ENCODE measurements at regions not wholly inside any gene's neighbourhood (a gene's known extent, or its start where the extent isn't known, plus 50 kb on each side); places are given as distances from the start of the nearest gene placed in this dataset.

DNA sequence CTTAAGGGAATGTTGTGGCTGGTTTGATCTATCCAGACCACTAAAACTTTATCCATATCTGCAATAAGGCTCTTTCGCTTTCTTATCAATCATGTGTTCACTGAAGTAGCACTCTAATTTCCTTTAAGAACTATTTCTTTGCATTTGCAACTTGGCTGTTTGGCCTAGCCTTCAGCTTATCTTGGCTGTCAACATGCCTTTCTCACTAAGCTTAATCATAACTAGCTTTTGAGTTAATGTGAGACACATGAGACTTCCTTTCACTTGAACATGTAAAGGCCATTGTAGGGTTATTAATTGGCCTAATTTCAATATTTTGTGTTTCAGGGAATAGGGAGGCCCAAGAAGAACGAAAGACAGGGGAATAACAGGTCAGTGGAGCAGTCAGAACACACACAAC, 124.7 kb downstream of the TNFSF18 start:
- Mint-ChIP-seq H3K36me3 (ENCODE audit: insufficient read depth in 1 of 3, low read depth in 3 of 3) (no peaks in the 10 kb centered on the region), H3K4me1 (no peaks in the 10 kb centered on the region), H3K4me3 (no peak overlapping the region), H3K27me3 (ENCODE audit: low read depth) (no peaks in the 10 kb centered on the region), H3K27ac (no peak overlapping the region), H3K9me3 (no peaks in the 10 kb centered on the region)
- Histone ChIP-seq H3K23me2 (ENCODE audit: insufficient read length, low read depth, low read length, poor library complexity, severe bottlenecking) (no peaks in the 10 kb centered on the region), H4K91ac (ENCODE audit: insufficient read length, low read depth, low read length) (no peak overlapping the region), H3K79me1 (ENCODE audit: insufficient read depth, low read depth, low read length, poor library complexity, severe bottlenecking) (no peaks in the 10 kb centered on the region), H3K9me3 (ENCODE audit: control insufficient read depth, low read depth, low read length) (no peaks in the 10 kb centered on the region), H4K5ac (ENCODE audit: insufficient read length, low read depth, low read length) (no peak overlapping the region), H3K79me2 (ENCODE audit: insufficient read depth, low read length) (no peaks in the 10 kb centered on the region), H3K23ac (ENCODE audit: insufficient read length, low read depth, low read length) (no peak overlapping the region), H2BK15ac (ENCODE audit: low read depth, low read length) (no peak overlapping the region), H3K27me3 (ENCODE audit: insufficient read depth, low read length) (no peaks in the 10 kb centered on the region), H3K4ac (ENCODE audit: low read depth, low read length) (no peak overlapping the region), H3K27ac (ENCODE audit: insufficient read length, low read depth, low read length) (no peak overlapping the region), H3T11ph (ENCODE audit: low read length) (no peak overlapping the region), H3K9ac (ENCODE audit: extremely low read depth, insufficient read length, low read length) (no peak overlapping the region), H2BK120ac (ENCODE audit: low read depth, low read length, poor library complexity, severe bottlenecking) (no peak overlapping the region), H4K8ac (replicated peaks; ENCODE audit: insufficient read length, low read depth, low read length) (no peak overlapping the region), H3K18ac (ENCODE audit: insufficient read length, low read depth, low read length) (no peak overlapping the region), H2BK12ac (ENCODE audit: insufficient read length, low read depth, low read length) (no peak overlapping the region), H2BK5ac (ENCODE audit: insufficient read length, low read length) (no peak overlapping the region), H4K20me1 (ENCODE audit: control insufficient read depth, insufficient read depth, insufficient read length) (no peaks in the 10 kb centered on the region), H3K14ac (ENCODE audit: insufficient read depth, low read length) (no peak overlapping the region), H2BK20ac (ENCODE audit: low read depth, low read length, poor library complexity, severe bottlenecking) (no peak overlapping the region), H2AK5ac (ENCODE audit: insufficient read length, low read length) (no peak overlapping the region), H3K56ac (ENCODE audit: insufficient read length, low read depth, low read length) (no peak overlapping the region), H2AFZ (ENCODE audit: low read length) (no peak overlapping the region), H3K4me1 (ENCODE audit: insufficient read depth, low read length) (no peaks in the 10 kb centered on the region), H3K4me2 (ENCODE audit: insufficient read depth, insufficient read length, low read length) (no peak overlapping the region)
- DNase-seq, result no peak
- TF ChIP-seq, protein P1, sequence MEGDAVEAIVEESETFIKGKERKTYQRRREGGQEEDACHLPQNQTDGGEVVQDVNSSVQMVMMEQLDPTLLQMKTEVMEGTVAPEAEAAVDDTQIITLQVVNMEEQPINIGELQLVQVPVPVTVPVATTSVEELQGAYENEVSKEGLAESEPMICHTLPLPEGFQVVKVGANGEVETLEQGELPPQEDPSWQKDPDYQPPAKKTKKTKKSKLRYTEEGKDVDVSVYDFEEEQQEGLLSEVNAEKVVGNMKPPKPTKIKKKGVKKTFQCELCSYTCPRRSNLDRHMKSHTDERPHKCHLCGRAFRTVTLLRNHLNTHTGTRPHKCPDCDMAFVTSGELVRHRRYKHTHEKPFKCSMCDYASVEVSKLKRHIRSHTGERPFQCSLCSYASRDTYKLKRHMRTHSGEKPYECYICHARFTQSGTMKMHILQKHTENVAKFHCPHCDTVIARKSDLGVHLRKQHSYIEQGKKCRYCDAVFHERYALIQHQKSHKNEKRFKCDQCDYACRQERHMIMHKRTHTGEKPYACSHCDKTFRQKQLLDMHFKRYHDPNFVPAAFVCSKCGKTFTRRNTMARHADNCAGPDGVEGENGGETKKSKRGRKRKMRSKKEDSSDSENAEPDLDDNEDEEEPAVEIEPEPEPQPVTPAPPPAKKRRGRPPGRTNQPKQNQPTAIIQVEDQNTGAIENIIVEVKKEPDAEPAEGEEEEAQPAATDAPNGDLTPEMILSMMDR (conservative IDR thresholded peaks at IDR 0.05), result no peak
- WGBS (ENCODE audit: extremely low coverage, insufficient read length, low lambda C conversion rate), result no CpG with 5 or more reads among the region's 2 CpGs

All from H9 (cell line).